H9 (cell line): ENCODE measurements at regions not wholly inside any gene's neighbourhood (a gene's known extent, or its start where the extent isn't known, plus 50 kb on each side); places are given as distances from the start of the nearest gene placed in this dataset.
"Not testable (repeated sequence)": the region's sequence is repeated elsewhere in the genome, so short reads cannot be mapped to it uniquely, and the experiment has no call there.

Experiments used
- DNase-seq: peaks from one replicate; pipeline ENCODE4 v3.0.0-alpha.2; 2017
- H2AFZ ChIP-seq: one replicate; pipeline ENCODE4 v1.6.1; 2013; ENCODE audit warnings: mild to moderate bottlenecking, low read length, control low read depth, moderate library complexity
- H2AK5ac ChIP-seq: 2 replicates; pipeline ENCODE4 v1.6.1; 2013; ENCODE audit warnings: low read length, control low read depth, mixed read lengths; ENCODE audit not compliant: insufficient read length
- H2BK120ac ChIP-seq: one replicate; pipeline ENCODE4 v1.6.1; 2013; ENCODE audit warnings: low read depth, mild to moderate bottlenecking, low read length, control low read depth, inconsistent platforms; ENCODE audit not compliant: poor library complexity, severe bottlenecking
- H2BK12ac ChIP-seq: 2 replicates; pipeline ENCODE4 v1.6.1; 2013; ENCODE audit warnings: low read length, control low read depth, mixed read lengths, low read depth; ENCODE audit not compliant: insufficient read length
- H2BK15ac ChIP-seq: 2 replicates; pipeline ENCODE4 v1.6.1; 2013; ENCODE audit warnings: low read depth, low read length, control low read depth
- H2BK20ac ChIP-seq: one replicate; pipeline ENCODE4 v1.6.1; 2013; ENCODE audit warnings: low read depth, mild to moderate bottlenecking, low read length, control low read depth, inconsistent platforms; ENCODE audit not compliant: poor library complexity, severe bottlenecking
- H2BK5ac ChIP-seq: 2 replicates; pipeline ENCODE4 v1.6.1; 2013; ENCODE audit warnings: low read length, control low read depth, mixed read lengths; ENCODE audit not compliant: insufficient read length
- H3K14ac ChIP-seq: 2 replicates; pipeline ENCODE4 v1.6.1; 2013; ENCODE audit warnings: low read length, control low read depth; ENCODE audit not compliant: insufficient read depth
- H3K18ac ChIP-seq: 2 replicates; pipeline ENCODE4 v1.6.1; 2013; ENCODE audit warnings: low read depth, mild to moderate bottlenecking, mixed read lengths, low read length, control low read depth; ENCODE audit not compliant: insufficient read length
- H3K23ac ChIP-seq: 2 replicates; pipeline ENCODE4 v1.6.1; 2013; ENCODE audit warnings: low read length, control low read depth, mixed read lengths, low read depth; ENCODE audit not compliant: insufficient read length
- H3K23me2 ChIP-seq: 2 replicates; pipeline ENCODE4 v1.6.1; 2013; ENCODE audit warnings: low read depth, mild to moderate bottlenecking, mixed read lengths, low read length, control low read depth; ENCODE audit not compliant: insufficient read length, poor library complexity, severe bottlenecking
- H3K27ac ChIP-seq: 2 replicates; pipeline ENCODE4 v1.5.1; 2013; ENCODE audit warnings: low read length, control low read depth, mixed read lengths, low read depth; ENCODE audit not compliant: insufficient read length
- H3K27me3 ChIP-seq: 2 replicates; pipeline ENCODE4 v1.6.1; 2013; ENCODE audit warnings: low read length, control low read depth, inconsistent platforms; ENCODE audit not compliant: insufficient read depth
- H3K4ac ChIP-seq: 2 replicates; pipeline ENCODE4 v1.6.1; 2013; ENCODE audit warnings: low read depth, mild to moderate bottlenecking, control low read depth, inconsistent platforms, low read length, moderate library complexity
- H3K4me1 ChIP-seq: 2 replicates; pipeline ENCODE4 v1.6.1; 2013; ENCODE audit warnings: low read length, control low read depth, inconsistent platforms; ENCODE audit not compliant: insufficient read depth
- H3K4me2 ChIP-seq: 2 replicates; pipeline ENCODE4 v1.6.1; 2013; ENCODE audit warnings: low read length, control low read depth, mixed read lengths; ENCODE audit not compliant: insufficient read length, insufficient read depth
- H3K56ac ChIP-seq: 2 replicates; pipeline ENCODE4 v1.6.1; 2013; ENCODE audit warnings: low read depth, mild to moderate bottlenecking, mixed read lengths, low read length, control low read depth; ENCODE audit not compliant: insufficient read length
- H3K79me1 ChIP-seq: 2 replicates; pipeline ENCODE4 v1.6.1; 2013; ENCODE audit warnings: low read depth, mild to moderate bottlenecking, moderate library complexity, low read length, control low read depth, inconsistent platforms; ENCODE audit not compliant: insufficient read depth, poor library complexity, severe bottlenecking
- H3K79me2 ChIP-seq: 2 replicates; pipeline ENCODE4 v1.6.1; 2013; ENCODE audit warnings: low read length, control low read depth, inconsistent platforms; ENCODE audit not compliant: insufficient read depth
- H3K9ac ChIP-seq: 2 replicates; pipeline ENCODE4 v1.6.1; 2013; ENCODE audit warnings: low read length, control low read depth, mixed read lengths; ENCODE audit not compliant: insufficient read length; ENCODE audit errors: extremely low read depth
- H3K9me3 ChIP-seq: one replicate; pipeline ENCODE4 v1.6.1; 2013; ENCODE audit warnings: low read depth, low read length, inconsistent platforms; ENCODE audit not compliant: control insufficient read depth
- H3T11ph ChIP-seq: one replicate; pipeline ENCODE4 v1.6.1; 2013; ENCODE audit warnings: mild to moderate bottlenecking, low read length, control low read depth, inconsistent platforms
- H4K20me1 ChIP-seq: one replicate; pipeline ENCODE4 v1.6.1; 2013; ENCODE audit not compliant: control insufficient read depth, insufficient read length, insufficient read depth
- H4K5ac ChIP-seq: 2 replicates; pipeline ENCODE4 v1.6.1; 2013; ENCODE audit warnings: low read depth, mild to moderate bottlenecking, mixed read lengths, low read length, control low read depth; ENCODE audit not compliant: insufficient read length
- H4K8ac ChIP-seq: replicated peaks from 2 replicates; pipeline ENCODE4 v1.6.1; 2013; ENCODE audit warnings: low read length, control low read depth, mixed read lengths, low read depth; ENCODE audit not compliant: insufficient read length
- H4K91ac ChIP-seq: 2 replicates; pipeline ENCODE4 v1.6.1; 2013; ENCODE audit warnings: low read depth, mild to moderate bottlenecking, moderate library complexity, mixed read lengths, low read length, control low read depth; ENCODE audit not compliant: insufficient read length
- H3K27ac Mint-ChIP-seq, 3 experiments: 2 replicates in 2 of 3; 3 replicates in 1 of 3; pipeline ENCODE4 v1.8.0; 2020 to 2021; ENCODE audit warnings: mixed read lengths in 3 of 3, mild to moderate bottlenecking in 1 of 3, moderate library complexity in 1 of 3
- H3K27me3 Mint-ChIP-seq: 2 replicates; pipeline ENCODE4 v1.8.0; 2021; ENCODE audit warnings: low read depth, mild to moderate bottlenecking, moderate library complexity, mixed read lengths
- H3K36me3 Mint-ChIP-seq, 3 experiments: 2 replicates in 2 of 3; 3 replicates in 1 of 3; pipeline ENCODE4 v1.8.0; 2020 to 2021; ENCODE audit warnings: low read depth in 3 of 3, mixed read lengths in 3 of 3; ENCODE audit not compliant: insufficient read depth in 1 of 3
- H3K4me1 Mint-ChIP-seq, 2 experiments: 2 replicates each; pipeline ENCODE4 v1.8.0; 2020; ENCODE audit warnings: mixed read lengths in 2 of 2
- H3K4me3 Mint-ChIP-seq, 2 experiments: 2 replicates in 1 of 2; 3 replicates in 1 of 2; pipeline ENCODE4 v1.8.0; 2020 to 2021; ENCODE audit warnings: mild to moderate bottlenecking in 2 of 2, mixed read lengths in 2 of 2, moderate library complexity in 1 of 2
- H3K9me3 Mint-ChIP-seq, 2 experiments: 2 replicates in 1 of 2; 3 replicates in 1 of 2; pipeline ENCODE4 v1.8.0; 2020; ENCODE audit warnings: mild to moderate bottlenecking in 2 of 2, mixed read lengths in 2 of 2, moderate library complexity in 1 of 2
- WGBS: extraction: QIAGEN DNeasy Blood & Tissue Kit; methylation state at CpG from one replicate; pipeline ENCODE4 v1.1.7; 2013; ENCODE audit warnings: missing lambda C conversion rate, low lambda C conversion rate, mixed read lengths; ENCODE audit not compliant: insufficient read length; ENCODE audit errors: extremely low coverage; 5-methylcytosine and 5-hydroxymethylcytosine counted together

GRCh38 chr16:33027941-33028340 lies 166.1 kb upstream of the TP53TG3C start:
- H3K4me3 Mint-ChIP-seq = not testable (repeated sequence)

DNA sequence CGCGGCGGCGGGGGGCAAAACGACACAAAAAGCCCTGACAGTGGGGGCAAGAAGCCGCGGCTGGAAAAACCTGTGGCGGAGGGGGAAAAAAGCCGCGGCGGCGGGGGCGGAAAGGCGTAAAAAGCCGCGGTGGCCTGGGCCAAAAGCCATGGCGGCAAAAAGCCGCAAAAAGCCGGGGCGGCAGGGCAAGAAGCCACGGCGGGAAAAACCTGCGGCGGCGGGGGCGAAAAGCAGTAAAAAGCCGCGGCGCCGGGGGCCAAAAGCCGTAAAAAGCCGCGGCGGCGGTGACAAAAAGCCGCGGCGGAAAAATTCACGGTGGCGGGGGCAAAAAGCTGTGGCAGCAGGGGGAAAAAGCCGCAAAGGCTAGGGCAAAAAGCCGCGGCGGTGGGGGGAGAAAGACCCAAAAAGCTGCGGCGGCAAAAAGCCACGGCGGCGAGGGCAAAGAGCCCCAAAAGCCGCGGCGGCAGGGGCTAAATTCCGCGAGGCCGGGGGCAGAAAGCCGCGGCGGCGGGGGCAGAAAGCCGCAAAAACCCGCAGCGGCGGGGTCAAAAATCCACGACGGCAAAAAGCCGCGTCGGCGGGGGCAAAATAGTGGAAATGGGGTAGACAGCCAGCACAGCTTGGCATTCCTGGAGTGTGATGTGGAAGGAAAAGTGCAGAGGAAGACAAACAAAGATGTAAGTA lies 165.2 kb upstream of the TP53TG3C start:
- DNase-seq, H3K23me2 ChIP-seq, H3K4me3 Mint-ChIP-seq, H3K14ac ChIP-seq, H3K4me2 ChIP-seq, H4K91ac ChIP-seq, H2BK120ac ChIP-seq, H3K9me3 ChIP-seq, H3K4ac ChIP-seq, H3K18ac ChIP-seq, H3K27ac ChIP-seq, H2BK12ac ChIP-seq, H3K79me2 ChIP-seq, H3K79me1 ChIP-seq, H4K5ac ChIP-seq, H3K27ac Mint-ChIP-seq, H3K36me3 Mint-ChIP-seq, H3K4me1 Mint-ChIP-seq, H4K8ac ChIP-seq, H2BK15ac ChIP-seq, H3K4me1 ChIP-seq, H2BK5ac ChIP-seq, H3K56ac ChIP-seq, H3K9me3 Mint-ChIP-seq, H4K20me1 ChIP-seq, H3K27me3 ChIP-seq, H3T11ph ChIP-seq, H3K23ac ChIP-seq, H3K27me3 Mint-ChIP-seq, H2BK20ac ChIP-seq, H2AK5ac ChIP-seq, H3K9ac ChIP-seq, H2AFZ ChIP-seq: not testable (repeated sequence)
- no CpG with 5 or more reads among the region's 69 CpGs for WGBS

More at GRCh38 chr16:33027941-33028340, 166.1 kb upstream of the TP53TG3C start:
- not testable (repeated sequence) for H4K91ac ChIP-seq, H2AFZ ChIP-seq, H3K4me1 ChIP-seq, H2BK12ac ChIP-seq, H3K14ac ChIP-seq, H3K23me2 ChIP-seq, H4K20me1 ChIP-seq, H3K27me3 ChIP-seq, H3K23ac ChIP-seq, H3K4ac ChIP-seq, H3K56ac ChIP-seq, H3K27ac Mint-ChIP-seq, H3K9me3 Mint-ChIP-seq, H3K27me3 Mint-ChIP-seq, H4K8ac ChIP-seq, H2BK15ac ChIP-seq, H3K4me2 ChIP-seq, H3K4me1 Mint-ChIP-seq, H4K5ac ChIP-seq, H3K36me3 Mint-ChIP-seq, H3K9me3 ChIP-seq, H3T11ph ChIP-seq, H2BK120ac ChIP-seq, H3K18ac ChIP-seq, H3K79me1 ChIP-seq, H3K9ac ChIP-seq, DNase-seq, H3K27ac ChIP-seq, H2BK5ac ChIP-seq, H2BK20ac ChIP-seq, H2AK5ac ChIP-seq, H3K79me2 ChIP-seq
- no CpG with 5 or more reads among the region's 49 CpGs for WGBS
